ENCODE measurements at regions not wholly inside any gene's neighbourhood (a gene's known extent, or its start where the extent isn't known, plus 50 kb on each side); places are given as distances from the start of the nearest gene placed in this dataset.
A peak's percentile ranks its signal among the peaks of the same experiment; 100 is the strongest.

DNA sequence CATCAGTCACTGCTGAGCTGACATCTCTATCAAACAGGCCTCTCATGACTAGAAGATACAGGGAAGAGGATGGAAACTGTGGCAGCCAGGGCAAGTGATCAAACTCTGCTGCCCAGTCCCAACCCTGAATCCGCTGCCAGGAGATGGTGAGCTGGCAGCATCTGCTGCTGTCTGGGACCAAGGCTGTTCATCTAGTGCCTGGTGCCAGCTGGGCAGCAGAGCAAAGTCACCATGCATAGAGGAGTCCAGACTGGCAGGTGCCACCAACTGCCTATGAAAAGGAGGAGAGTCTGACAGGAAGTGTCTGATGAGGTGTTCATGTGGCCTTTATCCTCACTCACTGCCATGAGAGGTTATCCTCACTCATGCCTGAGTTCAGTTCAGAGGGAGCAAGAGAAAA lies 518.9 kb downstream of the MID1IP1 start:
- DNase-seq, result no peak
- H3K27ac Mint-ChIP-seq, result no peak overlapping the region
- peaks cover 0 to 2% (median 0%) of the 10 kb centered on the region in 6 donors for H3K9me3 Mint-ChIP-seq
- no peaks in the 10 kb centered on the region for H3K4me1 Mint-ChIP-seq
- H3K27me3 Mint-ChIP-seq (ENCODE audit: low read depth in 3 of 3), result peaks cover 2 to 6% (median 3%) of the 10 kb centered on the region in 3 donors
- H3K4me3 Mint-ChIP-seq, result no peak overlapping the region
- H3K36me3 Mint-ChIP-seq, result no peaks in the 10 kb centered on the region

- H3K36me3 Mint-ChIP-seq, result no peaks in the 10 kb centered on the region
- no peak overlapping the region for H3K27ac Mint-ChIP-seq
- no peak for DNase-seq
- H3K9me3 Mint-ChIP-seq, result peaks cover 0 to 2% (median 0%) of the 10 kb centered on the region in 6 donors
- H3K4me1 Mint-ChIP-seq, result no peaks in the 10 kb centered on the region
- H3K4me3 Mint-ChIP-seq, result no peak overlapping the region
- H3K27me3 Mint-ChIP-seq (ENCODE audit: low read depth in 3 of 3), result peaks cover 3 to 6% (median 5%) of the 10 kb centered on the region in 3 donors
Measured at GRCh38 chrX:39322496-39322895, 521.2 kb downstream of the MID1IP1 start.

GRCh38 chrX:39324233-39324930 lies 523.1 kb downstream of the MID1IP1 start:
- Mint-ChIP-seq H3K27ac (no peak overlapping the region), H3K4me1 (no peaks in the 10 kb centered on the region), H3K4me3 (no peak overlapping the region), H3K27me3 (ENCODE audit: low read depth in 3 of 3) (peaks cover 7 to 9% (median 7%) of the 10 kb centered on the region in 3 donors), H3K36me3 (no peaks in the 10 kb centered on the region), H3K9me3 (peaks cover 0 to 2% (median 0%) of the 10 kb centered on the region in 6 donors)
- no peak for DNase-seq

- Mint-ChIP-seq H3K9me3 (peaks cover 0 to 1% (median 0%) of the 10 kb centered on the region in 6 donors), H3K4me1 (peaks cover 7 to 14% of the 10 kb centered on the region in 2 donors), H3K27me3 (ENCODE audit: low read depth in 3 of 3) (peaks cover 7 to 11% (median 9%) of the 10 kb centered on the region in 3 donors), H3K27ac (no peak overlapping the region), H3K4me3 (no peak overlapping the region), H3K36me3 (no peaks in the 10 kb centered on the region)
- DNase-seq, result no peak
Measured at GRCh38 chrX:39327255-39327654, 526.0 kb downstream of the MID1IP1 start.

GRCh38 chrX:39327705-39328104 lies 526.4 kb downstream of the MID1IP1 start:
- Mint-ChIP-seq H3K4me1 (peaks cover 7 to 14% of the 10 kb centered on the region in 2 donors), H3K36me3 (no peaks in the 10 kb centered on the region), H3K27ac (no peak overlapping the region)

GRCh38 chrX:39328661-39329060 lies 527.4 kb downstream of the MID1IP1 start:
- Mint-ChIP-seq H3K4me3 (no peak overlapping the region), H3K4me1 (peaks cover 7 to 14% of the 10 kb centered on the region in 2 donors), H3K27me3 (ENCODE audit: low read depth in 3 of 3) (peaks cover 9 to 13% (median 9%) of the 10 kb centered on the region in 3 donors), H3K27ac (no peak overlapping the region), H3K36me3 (no peaks in the 10 kb centered on the region), H3K9me3 (peaks cover 0 to 1% (median 0%) of the 10 kb centered on the region in 6 donors)
- no peak for DNase-seq

More at GRCh38 chrX:39327705-39328104, 526.4 kb downstream of the MID1IP1 start:
- no peak overlapping the region for H3K4me3 Mint-ChIP-seq
- peaks cover 0 to 1% (median 0%) of the 10 kb centered on the region in 6 donors for H3K9me3 Mint-ChIP-seq
- no peak for DNase-seq
- H3K27me3 Mint-ChIP-seq (ENCODE audit: low read depth in 3 of 3), result peaks cover 7 to 11% (median 9%) of the 10 kb centered on the region in 3 donors

- Mint-ChIP-seq H3K4me1 (peaks cover 7 to 14% of the 10 kb centered on the region in 2 donors), H3K36me3 (no peaks in the 10 kb centered on the region), H3K27ac (no peak overlapping the region), H3K4me3 (peak overlapping the region in 2 of 5 donors; percentile 23 to 71), H3K9me3 (peaks cover 0 to 1% (median 0%) of the 10 kb centered on the region in 6 donors), H3K27me3 (ENCODE audit: low read depth in 3 of 3) (peaks cover 7 to 10% (median 7%) of the 10 kb centered on the region in 3 donors)
- peak in 2 of 3 donors; percentile 1 to 11 for DNase-seq
Measured at GRCh38 chrX:39331082-39331704, 529.9 kb downstream of the MID1IP1 start.

- no peak for DNase-seq
- H3K27ac Mint-ChIP-seq, result no peak overlapping the region
- H3K36me3 Mint-ChIP-seq, result peaks cover 0 to under 1% (median 0%) of the 10 kb centered on the region in 3 donors
- peaks cover 11 to 23% of the 10 kb centered on the region in 2 donors for H3K4me1 Mint-ChIP-seq
- peaks cover 4 to 8% (median 5%) of the 10 kb centered on the region in 3 donors for H3K27me3 Mint-ChIP-seq (ENCODE audit: low read depth in 3 of 3)
- no peak overlapping the region for H3K4me3 Mint-ChIP-seq
- peaks cover 0 to 1% (median 0%) of the 10 kb centered on the region in 6 donors for H3K9me3 Mint-ChIP-seq
Measured at GRCh38 chrX:39333451-39333850, 532.2 kb downstream of the MID1IP1 start.

DNA sequence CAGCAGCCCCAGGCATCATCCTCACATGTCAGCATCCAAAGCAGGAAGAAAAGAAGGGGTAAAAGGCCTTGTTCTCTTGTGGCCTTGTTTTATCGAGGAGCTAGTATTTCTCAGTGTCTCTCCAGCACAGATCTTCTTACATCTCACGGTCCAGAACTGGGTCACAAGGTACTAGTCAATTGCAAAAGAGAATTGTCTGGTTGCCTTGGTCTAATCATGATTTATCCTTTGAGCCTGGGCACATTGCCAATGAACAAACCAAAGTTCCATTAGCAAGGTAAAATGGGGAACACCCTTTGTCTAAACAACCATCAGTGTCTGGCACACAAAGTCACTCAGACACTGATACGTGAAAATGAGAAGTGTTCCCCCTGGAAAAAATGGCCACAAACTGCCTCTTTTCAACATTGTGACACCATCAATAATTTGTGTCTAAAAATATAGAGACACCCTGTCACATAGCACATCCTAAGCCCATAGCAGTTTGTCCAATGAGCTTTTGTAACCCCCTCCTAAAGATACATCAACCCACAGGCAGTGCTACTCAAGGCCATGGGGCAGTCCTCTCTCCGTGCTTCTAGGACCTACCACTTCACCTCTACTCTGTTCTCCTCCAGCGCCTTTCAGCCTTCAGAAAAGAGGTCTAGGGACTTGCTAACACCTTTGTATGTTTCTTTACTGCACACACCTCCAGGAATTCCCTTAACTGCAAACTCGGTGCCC lies 534.4 kb downstream of the MID1IP1 start:
- peaks cover 11 to 16% of the 10 kb centered on the region in 2 donors for H3K4me1 Mint-ChIP-seq
- H3K27ac Mint-ChIP-seq, result no peak overlapping the region
- DNase-seq, result no peak
- no peak overlapping the region for H3K4me3 Mint-ChIP-seq
- peaks cover 0 to 4% (median 0%) of the 10 kb centered on the region in 3 donors for H3K36me3 Mint-ChIP-seq
- H3K9me3 Mint-ChIP-seq, result peaks cover 0 to 1% (median 0%) of the 10 kb centered on the region in 6 donors
- H3K27me3 Mint-ChIP-seq (ENCODE audit: low read depth in 3 of 3), result peaks cover 0 to 11% (median 2%) of the 10 kb centered on the region in 3 donors

- Mint-ChIP-seq H3K4me3 (peak overlapping the region in 1 of 5 donors; percentile 52), H3K36me3 (peaks cover 0 to 4% (median 0%) of the 10 kb centered on the region in 3 donors), H3K4me1 (peaks cover 5 to 9% of the 10 kb centered on the region in 2 donors), H3K27ac (no peak overlapping the region), H3K27me3 (ENCODE audit: low read depth in 3 of 3) (peaks cover 0 to 11% (median 2%) of the 10 kb centered on the region in 3 donors), H3K9me3 (no peaks in the 10 kb centered on the region)
- DNase-seq, result no peak
Measured at GRCh38 chrX:39336671-39337311, 535.5 kb downstream of the MID1IP1 start.

DNA sequence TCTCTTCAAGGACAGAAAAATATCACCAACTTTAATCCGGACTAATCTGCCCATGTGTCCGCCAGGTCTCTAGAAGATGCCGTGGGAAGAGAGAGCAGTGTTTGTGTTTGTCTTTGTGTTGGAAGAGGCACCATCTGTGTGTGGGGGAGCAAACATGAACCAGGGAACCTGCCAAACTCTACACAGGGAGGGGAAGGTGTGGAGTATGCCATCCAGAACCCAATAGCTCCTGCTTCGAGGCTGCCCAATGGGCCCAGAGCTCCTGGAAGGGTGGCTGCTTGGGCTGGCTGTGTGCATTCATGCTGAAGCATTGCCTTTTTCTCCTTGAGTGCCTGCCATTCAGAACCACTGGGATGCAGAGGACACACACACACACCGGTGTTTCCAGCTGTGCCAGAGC lies 536.2 kb downstream of the MID1IP1 start:
- Mint-ChIP-seq H3K9me3 (no peaks in the 10 kb centered on the region), H3K4me3 (no peak overlapping the region), H3K36me3 (peaks cover 0 to 4% (median 0%) of the 10 kb centered on the region in 3 donors), H3K27me3 (ENCODE audit: low read depth in 3 of 3) (peaks cover 0 to 11% (median 3%) of the 10 kb centered on the region in 3 donors), H3K27ac (no peak overlapping the region), H3K4me1 (peaks cover 5 to 9% of the 10 kb centered on the region in 2 donors)
- DNase-seq, result no peak

- Mint-ChIP-seq H3K4me1 (peaks cover 5 to 9% of the 10 kb centered on the region in 2 donors), H3K27me3 (ENCODE audit: low read depth in 3 of 3) (peaks cover 0 to 6% (median 2%) of the 10 kb centered on the region in 3 donors), H3K9me3 (no peaks in the 10 kb centered on the region), H3K36me3 (peaks cover 0 to 4% (median 0%) of the 10 kb centered on the region in 3 donors), H3K4me3 (no peak overlapping the region), H3K27ac (no peak overlapping the region)
- DNase-seq, result no peak
Measured at GRCh38 chrX:39338583-39338982, 537.3 kb downstream of the MID1IP1 start.

GRCh38 chrX:39356119-39356807 lies 555.0 kb downstream of the MID1IP1 start:
- H3K27me3 Mint-ChIP-seq (ENCODE audit: low read depth in 3 of 3), result peaks cover 0 to 19% (median 6%) of the 10 kb centered on the region in 3 donors
- DNase-seq, result no peak
- no peak overlapping the region for H3K27ac Mint-ChIP-seq
- H3K36me3 Mint-ChIP-seq, result no peaks in the 10 kb centered on the region
- peaks cover 0 to 6% (median 0%) of the 10 kb centered on the region in 6 donors for H3K9me3 Mint-ChIP-seq
- H3K4me1 Mint-ChIP-seq, result no peaks in the 10 kb centered on the region
- H3K4me3 Mint-ChIP-seq, result no peak overlapping the region

All from immature natural killer cell (primary cell).